ENCODE measurements at regions not wholly inside any gene's neighbourhood (a gene's known extent, or its start where the extent isn't known, plus 50 kb on each side); places are given as distances from the start of the nearest gene placed in this dataset.

DNA sequence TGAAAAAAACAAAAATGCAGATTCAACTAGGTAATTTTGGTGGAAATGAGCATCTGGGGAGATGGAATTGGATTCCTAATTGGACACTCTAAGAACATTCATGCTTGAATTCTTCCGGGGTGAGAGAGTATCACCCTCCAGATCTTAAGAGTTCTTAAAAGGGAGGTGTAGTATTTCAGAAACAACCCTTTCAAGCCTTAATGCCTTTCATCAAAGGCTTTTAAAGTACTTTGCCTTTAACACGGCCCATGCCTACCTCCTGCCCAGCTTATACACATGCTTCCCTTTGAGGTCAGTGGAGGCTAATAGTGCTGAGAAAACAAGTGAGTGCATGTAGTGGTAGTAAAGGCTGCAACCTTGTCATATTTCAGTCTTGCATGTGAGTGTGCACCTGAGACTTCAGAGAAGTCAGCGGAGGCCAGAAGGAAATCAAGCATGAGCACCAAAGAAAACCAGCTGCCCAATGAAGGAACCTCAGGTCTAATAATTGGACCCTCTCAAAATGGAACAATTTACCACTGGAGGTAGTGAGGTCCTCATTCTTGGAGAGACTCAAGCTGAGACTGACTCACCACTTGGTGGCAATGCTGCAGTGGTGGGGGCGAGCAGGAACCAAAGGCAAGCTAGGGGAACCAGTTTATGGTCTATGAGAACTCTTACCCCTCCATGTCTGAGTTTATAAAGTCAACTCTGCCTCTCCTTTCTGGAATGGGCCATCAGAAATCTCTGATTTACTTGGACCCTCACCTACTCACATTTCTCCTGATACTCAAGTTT is 98.4 kb upstream of the GDNF start:
- Mint-ChIP-seq H3K27ac (no peak overlapping the region), H3K9me3 (no peaks in the 10 kb centered on the region), H3K4me1 (peaks cover 9% of the 10 kb centered on the region), H3K27me3 (ENCODE audit: insufficient read depth) (peaks cover 21% of the 10 kb centered on the region), H3K4me3 (no peak overlapping the region), H3K36me3 (ENCODE audit: low read depth) (no peaks in the 10 kb centered on the region)
- Histone ChIP-seq H3K4me1 (ENCODE audit: control insufficient read depth, insufficient read depth, low read length) (no peaks in the 10 kb centered on the region), H3K27ac (ENCODE audit: low read depth, low read length) (no peak overlapping the region), H3K9ac (ENCODE audit: extremely low read depth, low read length, poor library complexity, severe bottlenecking) (no peak overlapping the region), H3K36me3 (ENCODE audit: control insufficient read depth, insufficient read depth, low read length) (no peaks in the 10 kb centered on the region), H3K9me3 (ENCODE audit: control insufficient read depth, low read length) (no peaks in the 10 kb centered on the region), H3K4me3 (ENCODE audit: low read length) (no peak overlapping the region), H3K27me3 (ENCODE audit: control insufficient read depth, insufficient read depth, low read length, poor library complexity, severe bottlenecking) (peaks cover 14% of the 10 kb centered on the region)
- WGBS, 2 experiments (ENCODE audit: insufficient coverage in 1 of 2, insufficient read length in 1 of 2): 68 to 88% methylated on average over 2 to 4 of the region's 4 CpGs
- DNase-seq: no peak
- TF ChIP-seq, protein P1, sequence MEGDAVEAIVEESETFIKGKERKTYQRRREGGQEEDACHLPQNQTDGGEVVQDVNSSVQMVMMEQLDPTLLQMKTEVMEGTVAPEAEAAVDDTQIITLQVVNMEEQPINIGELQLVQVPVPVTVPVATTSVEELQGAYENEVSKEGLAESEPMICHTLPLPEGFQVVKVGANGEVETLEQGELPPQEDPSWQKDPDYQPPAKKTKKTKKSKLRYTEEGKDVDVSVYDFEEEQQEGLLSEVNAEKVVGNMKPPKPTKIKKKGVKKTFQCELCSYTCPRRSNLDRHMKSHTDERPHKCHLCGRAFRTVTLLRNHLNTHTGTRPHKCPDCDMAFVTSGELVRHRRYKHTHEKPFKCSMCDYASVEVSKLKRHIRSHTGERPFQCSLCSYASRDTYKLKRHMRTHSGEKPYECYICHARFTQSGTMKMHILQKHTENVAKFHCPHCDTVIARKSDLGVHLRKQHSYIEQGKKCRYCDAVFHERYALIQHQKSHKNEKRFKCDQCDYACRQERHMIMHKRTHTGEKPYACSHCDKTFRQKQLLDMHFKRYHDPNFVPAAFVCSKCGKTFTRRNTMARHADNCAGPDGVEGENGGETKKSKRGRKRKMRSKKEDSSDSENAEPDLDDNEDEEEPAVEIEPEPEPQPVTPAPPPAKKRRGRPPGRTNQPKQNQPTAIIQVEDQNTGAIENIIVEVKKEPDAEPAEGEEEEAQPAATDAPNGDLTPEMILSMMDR (conservative IDR thresholded peaks at IDR 0.05): no peak

DNA sequence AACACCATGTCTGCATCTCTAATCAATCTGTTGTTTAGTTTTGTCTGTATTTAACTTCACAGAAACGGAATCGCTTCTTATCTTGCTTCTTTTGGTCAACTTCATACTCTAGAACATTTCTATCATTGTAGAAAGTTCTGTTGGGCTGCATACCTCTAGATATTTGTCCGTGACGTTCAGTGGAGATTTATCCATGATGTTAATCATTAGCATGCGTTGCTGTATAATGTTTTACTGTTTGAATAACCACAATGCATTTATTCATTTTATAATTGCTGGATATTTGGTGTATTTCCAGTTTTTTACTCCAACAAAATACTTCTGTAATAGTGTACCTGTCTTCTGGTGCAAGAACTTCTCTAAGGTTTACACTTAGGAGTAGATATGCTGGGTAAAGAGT is 96.2 kb upstream of the GDNF start:
- WGBS, 2 experiments (ENCODE audit: insufficient coverage in 1 of 2, insufficient read length in 1 of 2): 80 to 85% methylated on average over 2 to 5 of the region's 5 CpGs
- H3K9me3 Mint-ChIP-seq: no peaks in the 10 kb centered on the region

DNA sequence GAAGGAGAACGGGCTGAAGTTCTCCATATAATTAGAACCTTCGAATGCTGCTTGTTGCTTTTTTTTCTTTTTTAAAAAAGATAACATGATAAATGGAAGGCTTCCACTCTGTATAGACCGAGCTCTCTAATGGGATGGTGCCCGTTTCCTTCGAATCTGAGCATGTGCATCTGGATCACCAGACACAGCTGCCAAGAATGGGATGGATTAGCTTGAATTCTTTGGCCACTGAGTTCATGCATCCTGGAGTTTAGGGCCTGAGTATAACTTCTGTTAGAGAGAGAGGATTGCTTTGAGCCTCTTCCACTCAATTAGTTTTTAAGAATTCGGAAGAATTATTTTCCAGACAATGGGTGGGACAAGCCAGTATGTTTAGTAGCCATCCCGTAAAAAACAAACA is 93.7 kb upstream of the GDNF start:
- no peaks in the 10 kb centered on the region for H3K9me3 Mint-ChIP-seq
- H3K27ac Mint-ChIP-seq: no peak overlapping the region
- Histone ChIP-seq H3K9ac (ENCODE audit: extremely low read depth, low read length, poor library complexity, severe bottlenecking) (no peak overlapping the region), H3K4me1 (ENCODE audit: control insufficient read depth, insufficient read depth, low read length) (no peaks in the 10 kb centered on the region), H3K36me3 (ENCODE audit: control insufficient read depth, insufficient read depth, low read length) (no peaks in the 10 kb centered on the region), H3K27ac (ENCODE audit: low read depth, low read length) (no peak overlapping the region), H3K27me3 (ENCODE audit: control insufficient read depth, insufficient read depth, low read length, poor library complexity, severe bottlenecking) (no peaks in the 10 kb centered on the region), H3K4me3 (ENCODE audit: low read length) (no peak overlapping the region), H3K9me3 (ENCODE audit: control insufficient read depth, low read length) (no peaks in the 10 kb centered on the region)
- peaks cover 11% of the 10 kb centered on the region for H3K27me3 Mint-ChIP-seq (ENCODE audit: insufficient read depth)
- H3K4me3 Mint-ChIP-seq: no peak overlapping the region
- TF ChIP-seq, protein P1 (conservative IDR thresholded peaks at IDR 0.05): no peak
- DNase-seq: no peak
- 72 to 96% methylated on average over 4 to 7 of the region's 7 CpGs for WGBS, 2 experiments (ENCODE audit: insufficient coverage in 1 of 2, insufficient read length in 1 of 2)
- no peaks in the 10 kb centered on the region for H3K4me1 Mint-ChIP-seq
- no peaks in the 10 kb centered on the region for H3K36me3 Mint-ChIP-seq (ENCODE audit: low read depth)

More for the DNA sequence above, 96.2 kb upstream of the GDNF start:
- no peaks in the 10 kb centered on the region for H3K4me1 ChIP-seq (ENCODE audit: control insufficient read depth, insufficient read depth, low read length)
- H3K27me3 Mint-ChIP-seq (ENCODE audit: insufficient read depth): peaks cover 22% of the 10 kb centered on the region
- H3K27ac ChIP-seq (ENCODE audit: low read depth, low read length): no peak overlapping the region
- TF ChIP-seq, protein P1 (conservative IDR thresholded peaks at IDR 0.05): no peak
- H3K27me3 ChIP-seq (ENCODE audit: control insufficient read depth, insufficient read depth, low read length, poor library complexity, severe bottlenecking): peaks cover 14% of the 10 kb centered on the region
- no peak overlapping the region for H3K9ac ChIP-seq (ENCODE audit: extremely low read depth, low read length, poor library complexity, severe bottlenecking)
- H3K9me3 ChIP-seq (ENCODE audit: control insufficient read depth, low read length): no peaks in the 10 kb centered on the region
- H3K36me3 Mint-ChIP-seq (ENCODE audit: low read depth): no peaks in the 10 kb centered on the region
- no peak overlapping the region for H3K4me3 Mint-ChIP-seq
- no peaks in the 10 kb centered on the region for H3K36me3 ChIP-seq (ENCODE audit: control insufficient read depth, insufficient read depth, low read length)
- no peak overlapping the region for H3K27ac Mint-ChIP-seq
- DNase-seq: no peak
- H3K4me1 Mint-ChIP-seq: peaks cover 4% of the 10 kb centered on the region
- H3K4me3 ChIP-seq (ENCODE audit: low read length): no peak overlapping the region
